Ishikawa (cell line): ENCODE measurements at regions not wholly inside any gene's neighbourhood (a gene's known extent, or its start where the extent isn't known, plus 50 kb on each side); places are given as distances from the start of the nearest gene placed in this dataset.

Source experiments
- CEBPB ChIP-seq: IDR thresholded peaks from 2 replicates; pipeline ENCODE4 v1.6.1; 2012
- CREB1 ChIP-seq: IDR thresholded peaks from 2 replicates; pipeline ENCODE4 v1.6.1; 2012; ENCODE audit warnings: low read depth
- EGR1 ChIP-seq: IDR thresholded peaks from 2 replicates; pipeline ENCODE4 v1.6.1; 2012
- EP300 ChIP-seq: IDR thresholded peaks from 2 replicates; pipeline ENCODE4 v1.6.1; 2012; ENCODE audit warnings: borderline replicate concordance
- FOXM1 ChIP-seq: IDR thresholded peaks from 2 replicates; pipeline ENCODE4 v1.6.1; 2012; ENCODE audit warnings: low read depth, borderline replicate concordance
- MAX ChIP-seq: IDR thresholded peaks from 2 replicates; pipeline ENCODE4 v1.6.1; 2012
- NFIC ChIP-seq: IDR thresholded peaks from 2 replicates; pipeline ENCODE4 v1.6.1; 2012
- RAD21 ChIP-seq: IDR thresholded peaks from 2 replicates; pipeline ENCODE4 v1.6.1; 2012; ENCODE audit warnings: low read depth
- TAF1 ChIP-seq: IDR thresholded peaks from 2 replicates; pipeline ENCODE4 v1.6.1; 2012; ENCODE audit warnings: low read depth, mild to moderate bottlenecking
- TCF12 ChIP-seq: IDR thresholded peaks from 2 replicates; pipeline ENCODE4 v1.6.1; 2012; ENCODE audit warnings: low read depth
- TEAD4 ChIP-seq: IDR thresholded peaks from 2 replicates; pipeline ENCODE4 v1.6.1; 2012
- USF1 ChIP-seq: IDR thresholded peaks from 2 replicates; pipeline ENCODE4 v1.6.1; 2012
- YY1 ChIP-seq: IDR thresholded peaks from 2 replicates; pipeline ENCODE4 v1.6.1; 2012; ENCODE audit warnings: low read depth
- ZBTB7A ChIP-seq: IDR thresholded peaks from 2 replicates; pipeline ENCODE4 v1.6.1; 2012; ENCODE audit warnings: low read depth
- TF ChIP-seq, protein P1 (sequence below): IDR thresholded peaks from 2 replicates; pipeline ENCODE4 v1.6.1; 2012; ENCODE audit warnings: low read depth, mild to moderate bottlenecking

- TF ChIP-seq NFIC: no peak
- no peak for TF ChIP-seq ZBTB7A
- no peak for TF ChIP-seq TAF1
- no peak for TF ChIP-seq USF1
- no peak for TF ChIP-seq TCF12
- TF ChIP-seq MAX: no peak
- no peak for TF ChIP-seq CREB1
- no peak for TF ChIP-seq CEBPB
- no peak for TF ChIP-seq YY1
- TF ChIP-seq FOXM1: no peak
- TF ChIP-seq EGR1: no peak
These were observed 94.0 kb upstream of the MCHR2 start for GRCh38 chr6:100088009-100088408.

DNA sequence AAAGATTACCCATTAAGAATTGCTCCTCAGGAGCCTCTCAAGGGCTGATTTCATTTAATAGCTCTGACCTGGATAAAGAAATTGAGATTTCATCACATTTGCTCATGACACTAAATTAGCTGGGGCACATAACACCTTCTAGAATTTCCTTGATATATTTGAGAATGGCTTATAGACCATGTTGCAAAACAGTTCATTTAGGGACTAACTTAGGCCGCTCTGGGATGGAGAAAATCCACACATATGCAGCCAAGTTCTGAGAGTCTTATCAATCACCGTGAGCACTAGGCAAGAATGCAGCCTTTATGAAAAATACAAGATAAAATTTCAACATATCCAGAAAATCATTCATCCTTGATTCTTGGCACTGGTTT, 91.0 kb upstream of the MCHR2 start:
- TF ChIP-seq TCF12: no peak
- no peak for TF ChIP-seq YY1
- TF ChIP-seq EGR1: no peak
- no peak for TF ChIP-seq USF1
- TF ChIP-seq FOXM1: no peak
- TF ChIP-seq EP300: no peak
- TF ChIP-seq, protein P1, sequence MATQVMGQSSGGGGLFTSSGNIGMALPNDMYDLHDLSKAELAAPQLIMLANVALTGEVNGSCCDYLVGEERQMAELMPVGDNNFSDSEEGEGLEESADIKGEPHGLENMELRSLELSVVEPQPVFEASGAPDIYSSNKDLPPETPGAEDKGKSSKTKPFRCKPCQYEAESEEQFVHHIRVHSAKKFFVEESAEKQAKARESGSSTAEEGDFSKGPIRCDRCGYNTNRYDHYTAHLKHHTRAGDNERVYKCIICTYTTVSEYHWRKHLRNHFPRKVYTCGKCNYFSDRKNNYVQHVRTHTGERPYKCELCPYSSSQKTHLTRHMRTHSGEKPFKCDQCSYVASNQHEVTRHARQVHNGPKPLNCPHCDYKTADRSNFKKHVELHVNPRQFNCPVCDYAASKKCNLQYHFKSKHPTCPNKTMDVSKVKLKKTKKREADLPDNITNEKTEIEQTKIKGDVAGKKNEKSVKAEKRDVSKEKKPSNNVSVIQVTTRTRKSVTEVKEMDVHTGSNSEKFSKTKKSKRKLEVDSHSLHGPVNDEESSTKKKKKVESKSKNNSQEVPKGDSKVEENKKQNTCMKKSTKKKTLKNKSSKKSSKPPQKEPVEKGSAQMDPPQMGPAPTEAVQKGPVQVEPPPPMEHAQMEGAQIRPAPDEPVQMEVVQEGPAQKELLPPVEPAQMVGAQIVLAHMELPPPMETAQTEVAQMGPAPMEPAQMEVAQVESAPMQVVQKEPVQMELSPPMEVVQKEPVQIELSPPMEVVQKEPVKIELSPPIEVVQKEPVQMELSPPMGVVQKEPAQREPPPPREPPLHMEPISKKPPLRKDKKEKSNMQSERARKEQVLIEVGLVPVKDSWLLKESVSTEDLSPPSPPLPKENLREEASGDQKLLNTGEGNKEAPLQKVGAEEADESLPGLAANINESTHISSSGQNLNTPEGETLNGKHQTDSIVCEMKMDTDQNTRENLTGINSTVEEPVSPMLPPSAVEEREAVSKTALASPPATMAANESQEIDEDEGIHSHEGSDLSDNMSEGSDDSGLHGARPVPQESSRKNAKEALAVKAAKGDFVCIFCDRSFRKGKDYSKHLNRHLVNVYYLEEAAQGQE: no peak
- no peak for TF ChIP-seq ZBTB7A
- TF ChIP-seq NFIC: no peak
- no peak for TF ChIP-seq MAX

DNA sequence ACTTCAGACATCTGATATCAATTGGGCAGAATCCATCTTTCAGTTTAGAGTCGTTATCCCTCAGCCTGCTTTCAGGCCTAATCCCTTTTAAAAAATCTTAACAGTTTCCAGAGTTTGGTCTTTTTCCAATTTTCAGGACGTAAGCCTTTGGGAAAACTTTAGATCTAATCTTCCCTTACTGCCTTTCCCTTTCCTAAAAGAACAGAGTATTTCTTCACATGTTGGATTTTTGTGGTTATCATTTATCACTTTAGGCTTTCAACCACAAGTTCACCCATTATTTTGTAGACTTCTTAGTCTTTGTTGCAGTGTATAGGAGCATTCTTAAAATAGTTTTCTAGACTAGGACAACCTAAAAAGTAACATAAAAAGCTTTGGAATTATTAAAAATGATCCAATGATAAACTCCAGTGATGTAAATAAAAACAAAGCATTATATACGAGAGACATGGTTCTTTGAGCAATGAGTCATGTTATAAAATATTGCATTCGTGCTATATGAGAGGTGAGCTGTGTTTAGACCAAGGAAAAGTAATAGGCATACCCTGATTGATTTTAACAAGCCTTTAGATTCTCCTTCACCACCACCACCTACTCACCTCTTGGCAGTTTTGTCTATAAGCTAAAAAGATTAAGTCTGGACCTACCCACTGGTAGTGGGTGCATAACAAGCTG, 90.4 kb upstream of the MCHR2 start:
- TF ChIP-seq MAX: no peak
- no peak for TF ChIP-seq FOXM1
- TF ChIP-seq ZBTB7A: no peak
- no peak for TF ChIP-seq CREB1
- no peak for TF ChIP-seq TAF1

- TF ChIP-seq EGR1 (no peak), USF1 (no peak), YY1 (no peak), CEBPB (no peak), RAD21 (peak; percentile 6; the same call in 1 of the 2 replicates), ZBTB7A (no peak), TAF1 (no peak)
- TF ChIP-seq, protein P1: no peak
These were observed 84.5 kb upstream of the MCHR2 start for GRCh38 chr6:100078509-100078908.

DNA sequence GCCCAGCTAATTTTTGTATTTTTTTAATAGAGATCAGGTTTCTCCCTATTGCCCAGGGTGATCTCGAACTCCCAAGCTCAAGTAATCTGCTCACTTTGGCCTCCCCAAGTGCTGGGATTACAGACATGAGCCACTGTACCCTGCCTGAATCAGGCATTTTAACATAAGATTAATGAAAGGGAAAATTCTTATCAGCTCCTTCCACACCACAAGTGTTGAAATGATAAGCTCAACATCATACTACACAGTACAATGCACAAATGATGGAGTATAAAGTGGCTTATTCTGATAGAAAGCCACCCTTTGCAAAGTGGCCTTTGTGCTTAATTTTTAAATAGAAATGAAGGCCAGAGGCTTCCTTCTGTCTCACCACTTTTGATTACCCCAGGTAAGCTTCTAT, 71.3 kb upstream of the MCHR2 start:
- TF ChIP-seq TAF1 (no peak), RAD21 (no peak), NFIC (no peak), TCF12 (no peak), EP300 (no peak), FOXM1 (no peak), CREB1 (no peak), USF1 (no peak), MAX (no peak), ZBTB7A (no peak), YY1 (no peak), EGR1 (no peak), TEAD4 (no peak)
- TF ChIP-seq, protein P1: no peak
